Transverse colon (tissue), 4 donors: ENCODE measurements at regions not wholly inside any gene's neighbourhood (a gene's known extent, or its start where the extent isn't known, plus 50 kb on each side); places are given as distances from the start of the nearest gene placed in this dataset.

Experiments
- CTCF ChIP-seq, 5 experiments: fragments of 200-600 bp in 3 of 5; fragments of 450-650 bp in 2 of 5; sonication (generic) in 3 of 5; IDR thresholded peaks; 1 replicate in 2 of 5; 2 replicates in 3 of 5; pipeline ENCODE4 v1.5.1; 2016 to 2017; ENCODE audit warnings: antibody characterized with exemption in 5 of 5, inconsistent platforms in 3 of 5, mild to moderate bottlenecking in 2 of 5, moderate library complexity in 1 of 5
- EP300 ChIP-seq: sonication (generic); formaldehyde crosslinking; IDR thresholded peaks from one replicate; pipeline ENCODE4 v1.6.1; 2017; ENCODE audit warnings: antibody characterized with exemption, low read depth
- POLR2A ChIP-seq: fragments of 450-650 bp; IDR thresholded peaks from one replicate; pipeline ENCODE4 v1.6.1; 2016; ENCODE audit warnings: antibody characterized with exemption, mild to moderate bottlenecking, moderate library complexity
- POLR2AphosphoS5 ChIP-seq, 3 donors: sonication (generic); formaldehyde crosslinking; IDR thresholded peaks; one replicate each; pipeline ENCODE4 v1.6.1; 2016; ENCODE audit warnings: antibody characterized with exemption in 3 of 3

- TF ChIP-seq EP300 (no peak), POLR2A (no peak), CTCF (IDR thresholded peaks at IDR 0.05) (no peak), POLR2AphosphoS5 (IDR thresholded peaks at IDR 0.05) (no peak)
These were observed 243.1 kb upstream of the KIAA1217 start for GRCh38 chr10:23965880-23966279.
